Stimulated activated memory B cell treated with anti-CD40 and anti-IgM and Interleukin-4, amounts not matched to agents 10 μg/mL and 1 μg/mL and 100 μg/mL, for 72 hours (primary cell): ENCODE measurements at regions not wholly inside any gene's neighbourhood (a gene's known extent, or its start where the extent isn't known, plus 50 kb on each side); places are given as distances from the start of the nearest gene placed in this dataset.
"Not testable (repeated sequence)": the region's sequence is repeated elsewhere in the genome, so short reads cannot be mapped to it uniquely, and the experiment has no call there.

ENCODE experiments used
- ATAC-seq: fragments of 150-1000 bp; cut with Tn5 transposase; 2 replicates; pipeline ENCODE4 v1.10.0; 2021
- H3K27ac Mint-ChIP-seq: one replicate; pipeline ENCODE4 v1.8.0; 2022; ENCODE audit warnings: mild to moderate bottlenecking, mixed read lengths
- H3K27me3 Mint-ChIP-seq: one replicate; pipeline ENCODE4 v1.8.0; 2022; ENCODE audit warnings: mixed read lengths
- H3K36me3 Mint-ChIP-seq: one replicate; pipeline ENCODE4 v1.8.0; 2022; ENCODE audit warnings: mixed read lengths
- H3K4me1 Mint-ChIP-seq: one replicate; pipeline ENCODE4 v1.8.0; 2022; ENCODE audit warnings: mixed read lengths
- H3K4me3 Mint-ChIP-seq: one replicate; pipeline ENCODE4 v1.8.0; 2022; ENCODE audit warnings: mild to moderate bottlenecking, moderate library complexity, mixed read lengths
- H3K9me3 Mint-ChIP-seq: one replicate; pipeline ENCODE4 v1.8.0; 2022; ENCODE audit warnings: mixed read lengths

DNA sequence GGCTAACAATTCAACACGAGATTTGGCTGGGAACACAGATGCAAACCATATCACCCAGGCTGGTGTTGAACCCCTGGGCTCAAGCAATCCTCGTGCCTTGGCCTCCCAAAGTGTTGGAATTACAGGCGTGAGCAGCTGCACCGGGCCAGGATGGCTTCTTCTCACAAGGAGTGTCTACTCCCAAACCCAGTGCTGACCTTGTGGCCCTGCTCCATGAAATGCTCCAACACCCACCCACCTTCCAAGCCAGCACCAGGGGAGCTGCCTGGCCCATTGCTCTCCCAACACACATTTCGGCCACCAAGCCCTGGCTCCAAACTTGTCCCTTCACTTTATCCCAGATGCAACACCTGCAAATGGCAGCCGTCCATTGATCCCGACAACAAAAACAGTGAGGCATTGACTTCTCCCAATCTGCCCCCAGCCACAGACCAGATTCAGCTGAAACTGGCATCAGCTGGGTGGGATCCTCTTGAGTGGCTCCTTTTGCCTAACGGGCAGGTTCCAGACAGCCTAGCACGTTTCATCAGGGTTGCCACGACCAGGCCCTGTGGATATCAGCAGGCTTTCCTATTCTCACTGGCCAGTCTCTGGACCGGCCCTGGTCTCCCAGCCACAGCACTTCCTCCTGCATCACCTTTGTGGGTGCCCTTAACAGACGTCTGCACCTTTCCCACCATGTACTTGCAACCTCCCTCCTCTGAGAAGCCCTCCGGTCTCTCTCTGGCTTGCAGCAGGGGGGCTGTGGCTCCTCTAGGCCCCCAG, 105.7 kb upstream of the CARD11 start:
- no peaks in the 10 kb centered on the region for H3K9me3 Mint-ChIP-seq
- H3K4me3 Mint-ChIP-seq = no peak overlapping the region
- peak overlapping the region; percentile 3 for H3K27ac Mint-ChIP-seq
- no peaks in the 10 kb centered on the region for H3K27me3 Mint-ChIP-seq
- H3K36me3 Mint-ChIP-seq = no peaks in the 10 kb centered on the region
- peak; percentile 49 for ATAC-seq
- H3K4me1 Mint-ChIP-seq = peaks cover 38% of the 10 kb centered on the region

- H3K36me3 Mint-ChIP-seq = no peaks in the 10 kb centered on the region
- H3K9me3 Mint-ChIP-seq = no peaks in the 10 kb centered on the region
- H3K27ac Mint-ChIP-seq = peak overlapping the region; percentile 3
- ATAC-seq = peak; percentile 69
- H3K4me1 Mint-ChIP-seq = peaks cover 44% of the 10 kb centered on the region
- H3K4me3 Mint-ChIP-seq = no peak overlapping the region
- H3K27me3 Mint-ChIP-seq = no peaks in the 10 kb centered on the region
These were observed 106.4 kb upstream of the CARD11 start for GRCh38 chr7:3150027-3150426.

DNA sequence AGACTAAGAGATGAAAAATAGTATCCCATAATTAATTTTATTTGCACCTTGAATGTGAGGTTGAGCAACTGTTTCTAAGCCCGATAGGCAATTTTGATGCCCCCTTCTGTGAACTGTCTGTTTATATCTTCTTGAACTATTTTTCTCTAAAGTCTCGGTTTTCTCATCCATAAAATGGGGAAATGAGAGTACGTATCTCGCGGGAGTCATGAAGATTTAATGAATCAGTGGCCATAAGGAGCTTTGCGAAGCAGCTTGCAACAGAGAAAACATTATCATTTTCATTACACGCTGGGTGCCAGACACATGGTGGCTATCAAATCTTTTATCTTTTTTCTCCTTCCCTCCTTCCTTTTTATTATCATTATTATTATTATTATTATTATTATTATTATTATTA, 108.1 kb upstream of the CARD11 start:
- Mint-ChIP-seq H3K27ac (peak overlapping the region; percentile 68), H3K4me1 (peaks cover 46% of the 10 kb centered on the region), H3K36me3 (no peaks in the 10 kb centered on the region), H3K4me3 (peak overlapping the region; percentile 7), H3K9me3 (no peaks in the 10 kb centered on the region), H3K27me3 (no peaks in the 10 kb centered on the region)
- no peak for ATAC-seq

- no peak overlapping the region for H3K27ac Mint-ChIP-seq
- H3K4me1 Mint-ChIP-seq = peaks cover 53% of the 10 kb centered on the region
- H3K27me3 Mint-ChIP-seq = no peaks in the 10 kb centered on the region
- no peak overlapping the region for H3K4me3 Mint-ChIP-seq
- no peak for ATAC-seq
- no peaks in the 10 kb centered on the region for H3K9me3 Mint-ChIP-seq
- no peaks in the 10 kb centered on the region for H3K36me3 Mint-ChIP-seq
These were observed 109.0 kb upstream of the CARD11 start for GRCh38 chr7:3152714-3153113.

DNA sequence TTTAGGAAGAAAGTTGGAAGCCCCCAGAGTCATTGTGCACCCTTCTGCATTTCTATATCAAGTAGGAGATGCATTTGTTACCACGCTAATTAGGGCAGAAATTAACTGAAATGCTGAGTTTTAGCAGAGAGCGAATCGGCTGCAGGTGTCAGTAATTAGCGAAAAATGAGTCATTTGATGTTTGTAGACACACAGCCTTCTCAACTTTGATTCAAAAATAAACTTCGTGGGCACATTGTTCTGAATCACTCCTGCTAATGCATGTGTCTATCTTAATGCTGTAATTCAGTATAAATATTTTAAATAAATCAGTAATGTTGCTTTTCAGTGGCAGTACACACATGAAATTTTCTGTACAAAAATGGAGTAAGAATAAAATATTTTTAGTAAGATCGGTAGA, 109.5 kb upstream of the CARD11 start:
- H3K4me3 Mint-ChIP-seq = no peak overlapping the region
- H3K9me3 Mint-ChIP-seq = no peaks in the 10 kb centered on the region
- H3K4me1 Mint-ChIP-seq = peaks cover 57% of the 10 kb centered on the region
- H3K36me3 Mint-ChIP-seq = no peaks in the 10 kb centered on the region
- no peaks in the 10 kb centered on the region for H3K27me3 Mint-ChIP-seq
- no peak overlapping the region for H3K27ac Mint-ChIP-seq
- ATAC-seq = no peak

DNA sequence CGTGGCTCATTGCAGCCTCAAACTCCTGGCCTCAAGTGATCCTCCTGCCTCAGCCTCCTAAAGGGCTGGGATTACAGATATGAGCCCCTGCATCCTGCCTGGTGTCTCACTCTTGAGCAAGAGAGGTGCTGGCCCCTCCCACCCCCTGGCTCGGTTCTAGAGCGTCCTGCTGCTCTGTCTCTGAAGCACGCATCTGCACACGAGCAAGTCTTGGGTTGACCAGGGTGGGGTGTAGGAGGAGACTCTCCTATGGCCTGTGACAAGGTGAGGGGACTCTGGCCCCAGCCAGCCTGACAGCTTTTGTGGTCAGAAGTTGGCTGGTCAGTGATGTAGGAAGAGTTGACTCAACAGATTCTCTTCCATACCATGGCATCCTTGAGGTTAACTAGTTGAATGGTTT, 110.7 kb upstream of the CARD11 start:
- Mint-ChIP-seq H3K4me1 (peaks cover 57% of the 10 kb centered on the region), H3K9me3 (no peaks in the 10 kb centered on the region), H3K36me3 (no peaks in the 10 kb centered on the region), H3K27me3 (no peaks in the 10 kb centered on the region), H3K27ac (peak overlapping the region; percentile 36), H3K4me3 (no peak overlapping the region)
- no peak for ATAC-seq

DNA sequence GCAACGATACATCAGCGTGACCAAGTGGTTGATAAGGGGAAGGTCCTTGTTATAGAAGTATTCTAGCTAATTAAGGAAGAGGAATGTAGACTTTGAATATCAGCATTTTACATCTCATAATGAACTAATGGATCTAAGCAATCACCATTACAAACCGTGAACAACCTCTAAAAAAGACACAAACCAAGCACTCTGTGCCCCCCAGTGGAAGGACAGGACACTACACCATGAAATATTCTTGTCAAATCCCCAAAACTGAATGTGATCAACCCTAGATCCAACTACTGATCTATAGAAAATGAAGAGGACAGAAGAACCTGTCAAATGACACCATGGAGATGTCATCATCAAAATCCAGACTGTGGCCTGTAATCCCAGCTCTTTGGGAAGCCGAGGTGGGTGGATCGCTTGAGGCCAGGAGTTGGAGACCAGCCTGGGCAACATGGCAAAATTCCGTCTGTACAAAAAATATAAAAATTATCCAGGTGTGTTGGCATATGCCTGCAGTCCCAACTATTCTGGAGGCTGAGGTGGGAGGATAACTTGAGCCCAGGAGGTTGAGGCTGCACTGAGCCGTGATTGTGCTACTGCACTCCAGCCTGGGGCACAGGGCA, 111.3 kb upstream of the CARD11 start:
- peak; percentile 38 for ATAC-seq
- peak overlapping the region; percentile 36 for H3K27ac Mint-ChIP-seq
- H3K27me3 Mint-ChIP-seq = no peaks in the 10 kb centered on the region
- peaks cover 51% of the 10 kb centered on the region for H3K4me1 Mint-ChIP-seq
- H3K9me3 Mint-ChIP-seq = no peaks in the 10 kb centered on the region
- no peaks in the 10 kb centered on the region for H3K36me3 Mint-ChIP-seq
- no peak overlapping the region for H3K4me3 Mint-ChIP-seq

GRCh38 chr7:3156508-3156907, 112.8 kb upstream of the CARD11 start:
- H3K27me3 Mint-ChIP-seq = no peaks in the 10 kb centered on the region
- no peak for ATAC-seq
- H3K27ac Mint-ChIP-seq = no peak overlapping the region
- no peaks in the 10 kb centered on the region for H3K36me3 Mint-ChIP-seq
- H3K9me3 Mint-ChIP-seq = no peaks in the 10 kb centered on the region
- H3K4me3 Mint-ChIP-seq = no peak overlapping the region
- H3K4me1 Mint-ChIP-seq = peaks cover 43% of the 10 kb centered on the region

- H3K9me3 Mint-ChIP-seq = no peaks in the 10 kb centered on the region
These were observed 114.1 kb upstream of the CARD11 start for GRCh38 chr7:3157566-3158287.

DNA sequence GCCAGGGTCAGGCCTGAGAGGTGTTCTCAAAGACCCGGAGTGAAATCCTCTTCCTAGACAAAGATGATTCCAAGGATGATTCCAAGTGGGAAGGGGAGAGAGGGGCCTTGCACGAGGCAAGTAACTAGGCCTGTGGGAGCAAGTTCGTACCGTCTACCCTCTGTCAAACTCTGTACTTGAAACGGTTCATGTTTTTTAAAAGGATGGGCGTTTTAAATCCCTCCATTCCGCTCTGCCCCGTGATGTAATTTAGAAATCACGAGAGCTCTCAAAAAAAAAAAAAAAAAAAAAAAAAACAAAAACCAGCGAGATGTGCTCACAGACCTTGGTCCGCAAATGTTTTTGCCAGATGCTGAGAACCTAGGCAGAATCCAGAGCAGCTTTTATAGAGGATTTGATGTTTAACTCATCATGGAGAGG, 114.7 kb upstream of the CARD11 start:
- Mint-ChIP-seq H3K27me3 (no peaks in the 10 kb centered on the region), H3K9me3 (no peaks in the 10 kb centered on the region), H3K36me3 (no peaks in the 10 kb centered on the region), H3K4me1 (peaks cover 28% of the 10 kb centered on the region), H3K27ac (no peak overlapping the region), H3K4me3 (no peak overlapping the region)
- no peak for ATAC-seq

More at GRCh38 chr7:3157566-3158287, 114.1 kb upstream of the CARD11 start:
- Mint-ChIP-seq H3K27ac (no peak overlapping the region), H3K4me3 (no peak overlapping the region), H3K4me1 (peaks cover 30% of the 10 kb centered on the region), H3K27me3 (no peaks in the 10 kb centered on the region), H3K36me3 (no peaks in the 10 kb centered on the region)
- no peak for ATAC-seq

DNA sequence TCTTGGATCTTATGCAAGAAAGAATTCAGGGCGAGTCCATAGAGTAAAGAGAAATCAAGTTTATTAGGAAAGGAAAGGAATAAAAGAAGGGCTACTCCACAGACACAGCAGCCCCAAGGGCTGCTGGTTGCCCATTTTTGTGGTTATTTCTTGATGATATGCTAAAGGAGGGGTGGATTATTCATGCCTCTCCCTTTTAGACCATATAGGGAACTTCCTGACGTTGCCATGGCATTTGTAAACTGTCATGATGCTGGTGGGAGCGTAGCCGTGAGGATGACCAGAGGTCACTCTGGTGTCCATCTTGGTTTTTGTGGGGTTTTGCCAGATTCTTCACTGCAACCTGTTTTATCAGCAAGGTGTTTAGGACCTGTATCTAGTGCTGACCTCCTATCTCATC, 115.4 kb upstream of the CARD11 start:
- Mint-ChIP-seq H3K4me1 (peaks cover 23% of the 10 kb centered on the region), H3K27ac (no peak overlapping the region), H3K36me3 (no peaks in the 10 kb centered on the region), H3K27me3 (peaks cover 5% of the 10 kb centered on the region), H3K9me3 (no peaks in the 10 kb centered on the region), H3K4me3 (no peak overlapping the region)
- no peak for ATAC-seq

DNA sequence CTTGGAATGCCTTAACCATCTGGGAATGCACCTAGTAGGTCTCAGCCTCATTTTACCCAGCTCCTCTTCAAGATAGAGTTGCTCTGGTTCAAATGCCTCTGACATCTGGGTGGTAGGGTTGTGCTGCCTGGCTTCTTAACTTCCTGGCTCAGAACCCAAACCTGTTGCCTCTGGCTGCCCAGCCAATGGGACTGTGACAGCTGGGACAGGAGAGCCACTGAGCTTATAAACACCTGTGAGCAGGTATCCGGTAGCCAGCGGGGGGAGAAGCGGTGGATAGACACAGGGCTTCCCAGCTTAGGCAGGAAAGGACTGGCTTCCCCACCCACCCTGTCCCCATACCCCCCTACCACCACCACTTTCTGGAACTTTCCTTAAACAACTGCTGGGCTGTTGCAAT, 115.8 kb upstream of the CARD11 start:
- H3K9me3 Mint-ChIP-seq = no peaks in the 10 kb centered on the region
- H3K4me1 Mint-ChIP-seq = peaks cover 20% of the 10 kb centered on the region
- H3K36me3 Mint-ChIP-seq = no peaks in the 10 kb centered on the region
- ATAC-seq = no peak
- H3K27me3 Mint-ChIP-seq = peaks cover 9% of the 10 kb centered on the region
- H3K27ac Mint-ChIP-seq = no peak overlapping the region
- no peak overlapping the region for H3K4me3 Mint-ChIP-seq

DNA sequence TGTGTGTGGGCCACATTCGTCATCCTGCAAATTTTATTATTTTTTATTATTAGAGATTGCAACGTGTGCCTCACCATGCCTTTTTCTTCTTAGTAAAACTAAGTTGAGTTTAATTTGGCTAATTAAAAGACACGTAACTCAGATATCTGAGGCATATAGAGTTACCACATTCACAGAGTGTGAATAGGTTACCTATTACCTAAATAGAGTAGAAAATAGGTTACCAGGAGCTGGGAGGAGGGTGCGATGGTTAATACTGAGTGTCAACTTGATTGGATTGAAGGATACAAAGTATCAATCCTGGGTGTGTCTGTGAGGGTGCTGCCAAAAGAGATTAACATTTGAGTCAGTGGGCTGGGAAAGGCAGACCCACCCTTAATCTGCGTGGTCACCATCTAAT, 116.3 kb upstream of the CARD11 start:
- not testable (repeated sequence) for H3K36me3 Mint-ChIP-seq, ATAC-seq, H3K27ac Mint-ChIP-seq, H3K4me3 Mint-ChIP-seq, H3K9me3 Mint-ChIP-seq
- peaks cover 14% of the 10 kb centered on the region for H3K27me3 Mint-ChIP-seq
- H3K4me1 Mint-ChIP-seq = peaks cover 15% of the 10 kb centered on the region

- Mint-ChIP-seq H3K4me1 (peaks cover 9% of the 10 kb centered on the region), H3K9me3 (no peaks in the 10 kb centered on the region), H3K27ac (no peak overlapping the region), H3K4me3 (no peak overlapping the region), H3K27me3 (peaks cover 25% of the 10 kb centered on the region), H3K36me3 (no peaks in the 10 kb centered on the region)
- no peak for ATAC-seq
These were observed 118.6 kb upstream of the CARD11 start for GRCh38 chr7:3162289-3162688.

DNA sequence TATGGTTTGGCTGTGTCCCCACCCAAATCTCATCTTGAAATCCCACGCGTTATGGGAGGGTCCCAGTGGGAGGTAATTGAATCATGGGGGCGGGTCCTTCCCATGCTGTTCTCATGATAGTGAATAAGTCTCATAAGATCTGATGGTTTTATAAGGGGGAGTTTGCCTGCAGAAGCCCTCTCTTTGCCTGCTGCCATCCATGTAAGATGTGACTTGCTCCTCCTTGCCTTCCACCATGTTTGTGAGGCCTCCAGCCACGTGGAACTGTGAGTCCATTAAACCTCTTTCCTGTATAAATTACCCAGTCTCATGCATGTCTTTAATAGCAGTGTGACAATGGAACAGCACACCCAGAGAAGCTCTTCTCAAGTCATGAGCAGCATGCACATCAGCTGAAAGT, 119.1 kb upstream of the CARD11 start:
- ATAC-seq, H3K4me1 Mint-ChIP-seq, H3K4me3 Mint-ChIP-seq, H3K27ac Mint-ChIP-seq, H3K9me3 Mint-ChIP-seq, H3K36me3 Mint-ChIP-seq: not testable (repeated sequence)
- H3K27me3 Mint-ChIP-seq = peaks cover 25% of the 10 kb centered on the region

DNA sequence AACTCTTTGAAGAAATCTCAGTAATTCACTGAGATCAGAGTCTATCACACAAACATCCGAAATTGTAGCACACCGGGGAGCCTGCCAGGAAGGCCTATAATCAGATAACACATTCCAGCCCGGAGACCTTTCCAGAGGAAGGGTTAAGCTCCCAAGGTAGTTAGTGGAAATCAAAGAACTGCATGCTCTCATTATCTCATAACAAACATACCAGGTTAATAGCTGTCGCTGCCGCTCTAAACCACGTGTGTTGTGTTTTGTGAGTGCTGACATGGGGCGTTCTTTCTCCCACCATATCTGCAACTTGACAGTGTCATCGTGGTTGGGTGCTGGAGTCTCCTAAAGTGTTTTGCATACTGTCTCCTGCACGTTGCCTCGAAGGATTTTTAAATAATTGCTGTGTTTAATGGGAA, 120.7 kb upstream of the CARD11 start:
- Mint-ChIP-seq H3K36me3 (no peaks in the 10 kb centered on the region), H3K27me3 (peaks cover 36% of the 10 kb centered on the region), H3K27ac (no peak overlapping the region), H3K9me3 (no peaks in the 10 kb centered on the region), H3K4me1 (no peaks in the 10 kb centered on the region), H3K4me3 (no peak overlapping the region)
- ATAC-seq = no peak
